ENCODE measurements at regions not wholly inside any gene's neighbourhood (a gene's known extent, or its start where the extent isn't known, plus 50 kb on each side); places are given as distances from the start of the nearest gene placed in this dataset.

GRCh38 chr11:112541140-112542046 lies 280.7 kb upstream of the PLET1 start:
- Mint-ChIP-seq H3K9me3 (ENCODE audit: low read depth) (no peaks in the 10 kb centered on the region), H3K4me3 (ENCODE audit: unreplicated experiment) (no peak overlapping the region), H3K36me3 (ENCODE audit: low read depth) (no peaks in the 10 kb centered on the region), H3K27ac (ENCODE audit: unreplicated experiment) (no peak overlapping the region), H3K4me1 (ENCODE audit: low read depth) (peaks cover 13% of the 10 kb centered on the region), H3K27me3 (ENCODE audit: low read depth) (peaks cover 16% of the 10 kb centered on the region)
- TF ChIP-seq, protein P1, sequence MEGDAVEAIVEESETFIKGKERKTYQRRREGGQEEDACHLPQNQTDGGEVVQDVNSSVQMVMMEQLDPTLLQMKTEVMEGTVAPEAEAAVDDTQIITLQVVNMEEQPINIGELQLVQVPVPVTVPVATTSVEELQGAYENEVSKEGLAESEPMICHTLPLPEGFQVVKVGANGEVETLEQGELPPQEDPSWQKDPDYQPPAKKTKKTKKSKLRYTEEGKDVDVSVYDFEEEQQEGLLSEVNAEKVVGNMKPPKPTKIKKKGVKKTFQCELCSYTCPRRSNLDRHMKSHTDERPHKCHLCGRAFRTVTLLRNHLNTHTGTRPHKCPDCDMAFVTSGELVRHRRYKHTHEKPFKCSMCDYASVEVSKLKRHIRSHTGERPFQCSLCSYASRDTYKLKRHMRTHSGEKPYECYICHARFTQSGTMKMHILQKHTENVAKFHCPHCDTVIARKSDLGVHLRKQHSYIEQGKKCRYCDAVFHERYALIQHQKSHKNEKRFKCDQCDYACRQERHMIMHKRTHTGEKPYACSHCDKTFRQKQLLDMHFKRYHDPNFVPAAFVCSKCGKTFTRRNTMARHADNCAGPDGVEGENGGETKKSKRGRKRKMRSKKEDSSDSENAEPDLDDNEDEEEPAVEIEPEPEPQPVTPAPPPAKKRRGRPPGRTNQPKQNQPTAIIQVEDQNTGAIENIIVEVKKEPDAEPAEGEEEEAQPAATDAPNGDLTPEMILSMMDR (IDR thresholded peaks at IDR 0.05), result no peak
- no peak for DNase-seq (ENCODE audit: low spot score)

DNA sequence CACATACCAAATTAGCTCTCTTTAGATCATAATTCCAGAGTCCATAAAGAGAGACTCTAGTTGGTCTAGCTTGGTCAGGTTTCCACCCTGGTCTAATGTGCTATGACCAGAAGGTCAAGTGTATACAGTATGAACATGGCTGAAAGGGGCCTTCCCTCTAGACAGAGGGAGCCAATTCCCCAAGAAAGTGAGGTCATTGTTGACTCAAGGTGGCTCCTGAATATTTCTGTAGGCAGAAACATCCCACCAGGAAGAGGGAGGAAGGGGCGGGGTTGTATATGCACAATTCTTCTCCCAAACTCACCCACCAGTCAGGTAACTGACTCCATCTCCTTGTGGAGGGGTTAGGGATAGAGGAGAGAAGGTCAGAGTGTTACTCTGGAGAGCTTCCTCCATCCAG lies 281.8 kb upstream of the PLET1 start:
- DNase-seq (ENCODE audit: low spot score), result no peak
- Mint-ChIP-seq H3K27ac (ENCODE audit: unreplicated experiment) (no peak overlapping the region), H3K27me3 (ENCODE audit: low read depth) (peaks cover 13% of the 10 kb centered on the region), H3K4me3 (ENCODE audit: unreplicated experiment) (no peak overlapping the region), H3K4me1 (ENCODE audit: low read depth) (peaks cover 13% of the 10 kb centered on the region), H3K9me3 (ENCODE audit: low read depth) (no peaks in the 10 kb centered on the region), H3K36me3 (ENCODE audit: low read depth) (no peaks in the 10 kb centered on the region)
- TF ChIP-seq, protein P1 (IDR thresholded peaks at IDR 0.05), result no peak

DNA sequence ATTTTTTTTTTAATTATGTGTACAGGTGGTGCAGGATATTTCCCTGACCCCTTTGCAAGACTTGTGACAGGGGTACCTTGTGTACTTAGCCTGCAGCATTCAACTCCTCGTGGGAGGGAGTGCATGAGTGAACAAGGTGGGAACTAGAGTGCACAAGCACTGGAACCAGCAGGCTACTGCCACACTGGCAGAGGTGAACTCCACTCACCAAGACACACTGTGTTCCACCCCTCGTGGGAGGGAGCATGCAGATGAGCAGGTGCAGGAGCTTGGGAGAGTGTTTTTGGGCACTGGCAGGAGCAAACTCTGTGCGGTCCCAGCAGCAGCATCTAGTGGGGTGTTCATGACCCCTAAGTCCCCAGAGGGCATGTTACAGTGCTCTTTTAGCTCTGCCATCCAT lies 282.7 kb upstream of the PLET1 start:
- Mint-ChIP-seq H3K27ac (ENCODE audit: unreplicated experiment) (no peak overlapping the region), H3K4me1 (ENCODE audit: low read depth) (peaks cover 13% of the 10 kb centered on the region), H3K27me3 (ENCODE audit: low read depth) (peaks cover 13% of the 10 kb centered on the region), H3K36me3 (ENCODE audit: low read depth) (no peaks in the 10 kb centered on the region), H3K9me3 (ENCODE audit: low read depth) (no peaks in the 10 kb centered on the region), H3K4me3 (ENCODE audit: unreplicated experiment) (no peak overlapping the region)
- no peak for DNase-seq (ENCODE audit: low spot score)
- TF ChIP-seq, protein P1 (IDR thresholded peaks at IDR 0.05), result no peak

DNA sequence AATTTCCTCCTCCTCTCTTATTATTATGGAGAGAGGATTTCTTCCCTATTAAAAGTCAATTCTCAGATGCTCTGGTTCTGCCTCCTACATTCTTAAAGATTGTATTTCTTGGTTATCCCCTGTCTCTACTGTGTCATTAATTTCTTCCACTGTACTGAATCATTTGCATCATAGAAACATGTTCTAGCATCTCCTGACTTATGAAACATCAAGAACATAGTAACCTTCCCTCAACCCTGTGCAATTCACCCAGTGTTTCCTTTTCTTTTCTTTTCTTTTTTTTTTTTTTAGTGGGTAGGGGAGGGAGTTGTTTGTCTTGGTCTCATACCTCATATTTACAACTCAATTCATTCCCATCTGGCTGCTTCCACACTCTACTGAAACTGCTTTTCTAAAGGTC lies 288.0 kb upstream of the PLET1 start:
- H3K36me3 Mint-ChIP-seq (ENCODE audit: low read depth), result peaks cover 1% of the 10 kb centered on the region

GRCh38 chr11:112553205-112553731 lies 292.6 kb upstream of the PLET1 start:
- TF ChIP-seq, protein P1 (IDR thresholded peaks at IDR 0.05), result no peak
- Mint-ChIP-seq H3K27me3 (ENCODE audit: low read depth) (peaks cover 7% of the 10 kb centered on the region), H3K4me3 (ENCODE audit: unreplicated experiment) (no peak overlapping the region), H3K4me1 (ENCODE audit: low read depth) (peaks cover 12% of the 10 kb centered on the region), H3K27ac (ENCODE audit: unreplicated experiment) (no peak overlapping the region), H3K36me3 (ENCODE audit: low read depth) (peaks cover 1% of the 10 kb centered on the region), H3K9me3 (ENCODE audit: low read depth) (peaks cover 3% of the 10 kb centered on the region)
- no peak for DNase-seq (ENCODE audit: low spot score)

More for the DNA sequence above, 288.0 kb upstream of the PLET1 start:
- TF ChIP-seq, protein P1 (IDR thresholded peaks at IDR 0.05), result no peak
- H3K27ac Mint-ChIP-seq (ENCODE audit: unreplicated experiment), result no peak overlapping the region
- peaks cover 17% of the 10 kb centered on the region for H3K27me3 Mint-ChIP-seq (ENCODE audit: low read depth)
- peaks cover 3% of the 10 kb centered on the region for H3K9me3 Mint-ChIP-seq (ENCODE audit: low read depth)
- no peaks in the 10 kb centered on the region for H3K4me1 Mint-ChIP-seq (ENCODE audit: low read depth)
- H3K4me3 Mint-ChIP-seq (ENCODE audit: unreplicated experiment), result no peak overlapping the region
- DNase-seq (ENCODE audit: low spot score), result no peak

Measured in chondrocyte (in vitro differentiated cells).